Ascending aorta (tissue), 2 donors: ENCODE measurements at regions not wholly inside any gene's neighbourhood (a gene's known extent, or its start where the extent isn't known, plus 50 kb on each side); places are given as distances from the start of the nearest gene placed in this dataset.

Experiments used
- DNase-seq, 2 donors: peaks; one replicate each; pipeline ENCODE4 v3.0.0-alpha.2; 2019; ENCODE audit warnings: low spot score in 2 of 2
- H3K27ac ChIP-seq, 2 donors: fragments of 200-600 bp; sonication (generic); one replicate each; pipeline ENCODE4 v1.5.1; 2016 to 2017; ENCODE audit warnings: mild to moderate bottlenecking in 1 of 2
- H3K27me3 ChIP-seq: fragments of 200-600 bp; sonication (generic); one replicate; pipeline ENCODE4 v1.5.1; 2017
- H3K36me3 ChIP-seq, 2 donors: fragments of 200-600 bp; sonication (generic); one replicate each; pipeline ENCODE4 v1.5.1; 2016
- H3K4me1 ChIP-seq, 2 donors: fragments of 200-600 bp; sonication (generic); one replicate each; pipeline ENCODE4 v1.5.1; 2016 to 2017; ENCODE audit warnings: mild to moderate bottlenecking in 1 of 2
- H3K4me3 ChIP-seq, 2 donors: fragments of 200-600 bp; sonication (generic); one replicate each; pipeline ENCODE4 v1.5.1; 2016 to 2017; ENCODE audit warnings: mild to moderate bottlenecking in 1 of 2
- H3K9me3 ChIP-seq, 2 donors: fragments of 200-600 bp; sonication (generic); one replicate each; pipeline ENCODE4 v1.5.1; 2016
- CTCF ChIP-seq, 3 experiments: fragments of 200-600 bp in 2 of 3; fragments of 450-650 bp in 1 of 3; sonication (generic) in 2 of 3; IDR thresholded peaks; one replicate each; pipeline ENCODE4 v1.5.1; 2016 to 2019; ENCODE audit warnings: antibody characterized with exemption in 3 of 3, mild to moderate bottlenecking in 1 of 3, moderate library complexity in 1 of 3
- intact Hi-C: fragments of 100-400 bp; cut with DNase I; formaldehyde crosslinking; loops from one replicate; pipeline ENCODE4 v1.15.1; 2023

DNA sequence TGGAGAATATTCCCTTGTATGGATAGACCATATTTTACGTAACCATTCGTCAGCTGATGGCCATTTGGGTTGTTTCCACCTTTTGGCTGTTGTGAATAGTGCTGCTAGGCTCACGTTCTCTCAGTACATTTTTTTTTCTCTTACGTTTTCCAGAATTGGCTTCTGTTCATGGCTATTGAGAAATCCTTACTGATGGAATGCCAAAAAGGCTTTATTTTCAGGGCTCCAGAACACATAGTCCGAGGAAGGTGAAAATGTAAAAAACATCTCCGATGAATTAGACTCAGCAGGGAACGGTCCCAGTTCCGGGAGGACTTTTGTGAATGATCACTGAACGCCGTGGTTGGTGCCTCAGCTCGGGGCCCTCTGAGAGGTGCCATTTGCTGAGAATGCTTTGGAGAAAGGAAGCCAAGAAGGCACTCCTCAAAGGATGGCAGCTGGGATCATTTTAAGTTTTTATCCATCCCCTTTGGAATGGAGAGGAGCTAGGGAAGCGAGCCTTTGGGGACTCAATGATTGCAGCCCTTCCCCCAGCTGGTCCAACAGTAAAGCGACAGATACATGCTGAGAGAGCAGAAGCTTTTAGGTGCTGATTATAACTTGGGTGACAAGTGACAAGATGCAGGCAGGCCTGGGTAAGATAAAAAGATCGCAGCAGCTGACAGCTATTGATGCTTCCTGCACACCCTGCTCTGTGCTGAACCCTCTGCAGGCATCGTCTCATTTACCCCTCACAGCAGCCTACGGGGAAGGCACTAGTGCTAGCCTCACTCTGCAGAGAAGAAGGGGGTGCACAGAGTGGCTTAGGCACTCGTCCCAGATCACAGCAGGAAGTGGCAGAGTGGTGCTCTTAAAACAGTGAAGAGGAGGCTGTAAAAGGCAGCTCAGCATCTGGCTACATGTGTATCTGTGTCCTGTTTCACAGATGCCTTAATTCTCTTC, 133.4 kb upstream of the KCNG1 start:
- Histone ChIP-seq H3K4me3 (no peak overlapping the region), H3K27me3 (no peaks in the 10 kb centered on the region), H3K4me1 (no peaks in the 10 kb centered on the region), H3K27ac (no peak overlapping the region), H3K36me3 (no peaks in the 10 kb centered on the region), H3K9me3 (no peaks in the 10 kb centered on the region)
- intact Hi-C loops = no loop called here
- TF ChIP-seq CTCF (IDR thresholded peaks at IDR 0.05) = no peak
- no peak for DNase-seq

DNA sequence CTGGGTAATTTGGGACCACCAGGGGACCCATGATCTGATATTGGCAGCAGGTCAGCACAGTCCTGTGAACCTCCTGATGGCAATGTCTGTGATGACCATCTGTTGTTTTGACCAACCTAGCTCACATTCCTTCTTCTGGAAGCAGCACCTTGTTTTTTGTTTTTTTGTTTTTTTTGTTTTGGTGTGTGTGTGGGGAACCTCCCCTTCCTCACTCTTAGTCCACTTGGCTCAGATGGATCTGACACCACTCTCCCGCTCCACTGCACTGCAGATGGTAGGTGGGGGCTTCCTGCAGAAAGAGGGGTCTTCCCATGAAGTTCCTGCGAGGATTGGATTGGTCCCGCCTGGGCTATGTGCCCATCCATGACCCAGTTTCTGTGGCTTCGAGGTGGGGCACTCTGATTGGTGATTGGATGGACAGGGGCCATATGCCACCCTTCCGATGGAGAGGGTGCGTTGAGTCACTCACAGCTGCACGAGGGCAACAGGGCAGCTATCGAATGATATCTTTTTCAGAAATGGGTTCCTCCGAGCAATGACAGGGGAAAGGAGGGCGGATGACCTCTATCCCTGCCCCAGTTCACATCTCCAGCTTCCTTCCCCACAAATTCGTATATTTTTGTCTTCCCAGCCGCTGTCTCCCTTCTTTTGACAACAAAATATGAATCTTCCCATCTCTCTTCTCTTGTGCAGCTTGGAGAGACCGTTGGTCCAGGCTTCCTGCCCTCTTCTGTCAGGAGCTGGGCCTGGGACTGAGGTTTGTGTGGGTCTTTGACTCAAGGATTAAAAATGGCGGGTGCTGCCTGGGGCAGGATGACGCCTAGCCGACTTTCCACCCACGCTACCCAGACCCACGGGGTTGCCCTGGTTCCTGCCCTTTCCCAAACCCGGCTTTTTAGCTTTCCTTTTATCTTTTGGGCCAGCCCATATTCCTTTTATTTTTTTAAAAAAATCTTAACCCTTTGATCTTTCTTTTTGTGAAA, 132.1 kb upstream of the KCNG1 start:
- no peak for TF ChIP-seq CTCF (IDR thresholded peaks at IDR 0.05)
- Histone ChIP-seq H3K4me1 (no peaks in the 10 kb centered on the region), H3K9me3 (no peaks in the 10 kb centered on the region), H3K27ac (no peak overlapping the region), H3K36me3 (no peaks in the 10 kb centered on the region), H3K4me3 (no peak overlapping the region), H3K27me3 (no peaks in the 10 kb centered on the region)
- intact Hi-C loops = no loop called here
- DNase-seq = no peak

DNA sequence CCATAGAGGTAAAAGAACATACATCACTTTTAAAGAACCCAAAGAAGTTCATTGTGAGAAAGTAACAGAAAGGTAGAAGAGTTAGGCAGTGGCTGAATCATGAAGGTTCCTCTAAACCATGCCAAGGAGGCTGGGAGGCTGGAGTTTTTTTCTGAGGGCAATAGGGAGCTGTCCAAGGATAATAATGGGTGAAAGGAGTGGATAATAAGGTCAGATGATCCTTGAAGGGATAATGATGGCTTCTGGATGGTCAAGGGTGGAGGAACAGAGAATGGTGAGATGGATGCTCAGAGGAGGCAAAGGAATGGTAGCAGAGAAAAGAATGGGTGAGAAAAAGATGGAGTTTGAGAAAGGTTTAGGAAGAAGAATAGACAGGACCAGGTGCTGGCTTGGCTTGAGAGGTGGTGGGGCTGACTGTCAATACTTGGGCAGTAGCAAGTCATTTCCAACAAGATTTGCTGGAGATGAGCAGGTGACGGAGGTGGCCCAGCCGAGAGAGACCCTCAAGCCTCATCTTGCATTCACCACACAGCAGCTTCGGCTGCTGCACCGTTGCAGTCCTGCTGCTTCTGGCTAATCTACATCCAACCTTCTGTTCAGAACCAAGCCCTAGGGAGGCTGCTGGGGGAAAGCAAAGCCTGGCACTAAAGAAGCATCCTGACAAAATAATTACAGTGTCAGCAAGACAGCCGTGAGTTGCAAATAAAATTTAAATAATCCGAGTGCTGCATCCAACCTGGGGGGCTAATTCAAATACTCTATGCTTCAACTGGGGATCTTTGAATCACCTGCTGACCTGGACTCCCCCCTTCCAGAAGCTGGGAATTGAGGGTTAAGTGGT, 131.2 kb upstream of the KCNG1 start:
- no peaks in the 10 kb centered on the region for H3K4me1 ChIP-seq
- no peak for DNase-seq
- no peaks in the 10 kb centered on the region for H3K27me3 ChIP-seq
- intact Hi-C loops = no loop called here
- no peaks in the 10 kb centered on the region for H3K36me3 ChIP-seq
- H3K27ac ChIP-seq = no peak overlapping the region
- no peaks in the 10 kb centered on the region for H3K9me3 ChIP-seq
- no peak overlapping the region for H3K4me3 ChIP-seq
- TF ChIP-seq CTCF (IDR thresholded peaks at IDR 0.05) = no peak

GRCh38 chr20:51148941-51149340, 126.0 kb upstream of the KCNG1 start:
- Histone ChIP-seq H3K27ac (no peak overlapping the region), H3K36me3 (no peaks in the 10 kb centered on the region), H3K4me3 (no peak overlapping the region), H3K27me3 (no peaks in the 10 kb centered on the region), H3K4me1 (no peaks in the 10 kb centered on the region), H3K9me3 (no peaks in the 10 kb centered on the region)
- no peak for DNase-seq
- no peak for TF ChIP-seq CTCF (IDR thresholded peaks at IDR 0.05)
- intact Hi-C loops = no loop called here

- no peak overlapping the region for H3K27ac ChIP-seq
Measured at GRCh38 chr20:51144476-51144875, 121.6 kb upstream of the KCNG1 start.

More at GRCh38 chr20:51144476-51144875, 121.6 kb upstream of the KCNG1 start:
- Histone ChIP-seq H3K9me3 (no peaks in the 10 kb centered on the region), H3K36me3 (no peaks in the 10 kb centered on the region), H3K4me3 (no peak overlapping the region), H3K4me1 (no peaks in the 10 kb centered on the region), H3K27me3 (no peaks in the 10 kb centered on the region)
- DNase-seq = no peak
- intact Hi-C loops = no loop called here
- no peak for TF ChIP-seq CTCF (IDR thresholded peaks at IDR 0.05)
